Hepatocyte (in vitro differentiated cells): ENCODE measurements at regions not wholly inside any gene's neighbourhood (a gene's known extent, or its start where the extent isn't known, plus 50 kb on each side); places are given as distances from the start of the nearest gene placed in this dataset.

Experiments used
- DNase-seq: peaks from one replicate; pipeline ENCODE4 v3.0.0-alpha.2; 2016; ENCODE audit warnings: low spot score
- H2AFZ ChIP-seq: fragments of 200-600 bp; sonication (generic); 2 replicates; pipeline ENCODE4 v1.6.0; 2016; ENCODE audit warnings: antibody characterized with exemption, mild to moderate bottlenecking
- H3K27ac ChIP-seq: fragments of 200-600 bp; sonication (generic); 2 replicates; pipeline ENCODE4 v1.5.1; 2016; ENCODE audit warnings: mild to moderate bottlenecking
- H3K27me3 ChIP-seq: fragments of 200-600 bp; sonication (generic); 2 replicates; pipeline ENCODE4 v1.6.1; 2016
- H3K36me3 ChIP-seq: fragments of 200-600 bp; sonication (generic); replicated peaks from 2 replicates; pipeline ENCODE4 v1.5.1; 2016; ENCODE audit warnings: low read depth; ENCODE audit not compliant: insufficient read depth
- H3K4me1 ChIP-seq: fragments of 200-600 bp; sonication (generic); 2 replicates; pipeline ENCODE4 v1.5.1; 2016; ENCODE audit warnings: mild to moderate bottlenecking, moderate library complexity; ENCODE audit not compliant: insufficient read depth
- H3K4me2 ChIP-seq: fragments of 200-600 bp; sonication (generic); 2 replicates; pipeline ENCODE4 v1.6.0; 2016
- H3K4me3 ChIP-seq: fragments of 200-600 bp; sonication (generic); 2 replicates; pipeline ENCODE4 v1.5.1; 2016; ENCODE audit warnings: mild to moderate bottlenecking
- H3K79me2 ChIP-seq: fragments of 200-600 bp; sonication (generic); 2 replicates; pipeline ENCODE4 v1.6.0; 2017; ENCODE audit warnings: mild to moderate bottlenecking
- H3K9me2 ChIP-seq: fragments of 200-600 bp; sonication (generic); replicated peaks from 2 replicates; pipeline ENCODE4 v1.6.0; 2017; ENCODE audit warnings: mild to moderate bottlenecking; ENCODE audit not compliant: insufficient read depth
- H3K9me3 ChIP-seq: fragments of 200-600 bp; sonication (generic); 2 replicates; pipeline ENCODE4 v1.5.1; 2016; ENCODE audit warnings: low read depth, mild to moderate bottlenecking
- H4K20me1 ChIP-seq: fragments of 200-600 bp; sonication (generic); 2 replicates; pipeline ENCODE4 v1.6.0; 2016; ENCODE audit warnings: mild to moderate bottlenecking; ENCODE audit not compliant: insufficient read depth, poor library complexity, severe bottlenecking
- CTCF ChIP-seq: fragments of 200-600 bp; sonication (generic); IDR thresholded peaks from 2 replicates; pipeline ENCODE4 v1.5.1; 2016; ENCODE audit warnings: antibody characterized with exemption, mild to moderate bottlenecking; ENCODE audit not compliant: poor library complexity
- EZH2 ChIP-seq: fragments of 200-600 bp; sonication (generic); IDR thresholded peaks from 2 replicates; pipeline ENCODE4 v1.6.1; 2016; ENCODE audit warnings: antibody characterized with exemption, mild to moderate bottlenecking, borderline replicate concordance
- EZH2phosphoT487 ChIP-seq: fragments of 200-600 bp; sonication (generic); IDR thresholded peaks from one replicate; pipeline ENCODE4 v1.6.1; 2018; ENCODE audit warnings: antibody characterized with exemption, mild to moderate bottlenecking, low read depth, moderate library complexity; ENCODE audit not compliant: unreplicated experiment, severe bottlenecking
- WGBS: methylation state at CpG from one replicate; pipeline ENCODE4 v1.1.6; 2016; ENCODE audit warnings: low lambda C conversion rate; ENCODE audit errors: missing lambda C conversion rate; 5-methylcytosine and 5-hydroxymethylcytosine counted together

DNA sequence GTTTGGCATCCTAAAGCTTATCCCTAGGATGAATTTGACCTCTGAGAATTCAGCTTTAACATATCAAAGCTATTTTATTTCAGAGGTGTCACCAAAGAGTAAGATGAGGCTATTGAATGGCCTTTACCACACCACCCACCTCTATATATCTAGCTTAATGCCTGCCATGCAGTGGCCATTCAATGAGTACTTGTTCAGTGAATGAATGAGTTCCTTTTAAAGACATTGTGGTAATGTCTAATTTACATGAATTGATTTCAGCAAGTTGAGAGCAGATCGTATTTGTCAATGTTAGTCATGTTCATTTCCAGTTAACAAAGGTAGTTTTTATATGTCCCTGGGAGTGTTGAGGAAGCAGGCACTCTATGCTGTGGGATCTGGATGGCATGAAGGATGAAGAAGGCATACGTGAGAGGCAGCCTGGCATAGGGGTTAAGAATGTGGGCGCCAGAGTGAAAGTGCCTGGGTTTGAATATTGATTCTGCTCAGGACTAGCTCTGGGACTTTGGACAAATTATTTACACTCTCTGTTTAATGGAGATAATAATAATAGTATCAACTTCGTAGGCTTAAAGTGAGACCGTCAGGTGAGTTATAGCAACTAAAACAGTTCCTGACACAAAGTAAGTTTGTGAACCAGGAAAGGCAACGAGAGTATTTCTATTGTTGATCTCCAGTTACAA, 434.1 kb upstream of the CHST9 start:
- 82% methylated on average over 6 of the region's 6 CpGs for WGBS
- Histone ChIP-seq H3K79me2 (no peaks in the 10 kb centered on the region), H3K9me2 (no peaks in the 10 kb centered on the region), H3K27ac (no peak overlapping the region), H3K4me2 (no peak overlapping the region), H3K9me3 (no peaks in the 10 kb centered on the region), H3K36me3 (no peaks in the 10 kb centered on the region), H3K4me3 (no peak overlapping the region), H3K27me3 (no peaks in the 10 kb centered on the region), H2AFZ (no peak overlapping the region), H4K20me1 (no peaks in the 10 kb centered on the region), H3K4me1 (no peaks in the 10 kb centered on the region)
- TF ChIP-seq EZH2 (no peak), CTCF (no peak), EZH2phosphoT487 (no peak)
- no peak for DNase-seq

GRCh38 chr18:27616324-27616723, 431.2 kb upstream of the CHST9 start:
- peak overlapping the region; percentile 42 for H3K27ac ChIP-seq
- no peaks in the 10 kb centered on the region for H3K36me3 ChIP-seq
- TF ChIP-seq EZH2phosphoT487 (no peak), CTCF (no peak), EZH2 (no peak)
- H3K9me2 ChIP-seq = no peaks in the 10 kb centered on the region
- no peaks in the 10 kb centered on the region for H4K20me1 ChIP-seq
- peak; percentile 22 for DNase-seq
- H3K79me2 ChIP-seq = no peaks in the 10 kb centered on the region
- peak overlapping the region; percentile 13 for H3K4me2 ChIP-seq
- peak overlapping the region; percentile 25 for H2AFZ ChIP-seq
- no peaks in the 10 kb centered on the region for H3K27me3 ChIP-seq
- no peaks in the 10 kb centered on the region for H3K9me3 ChIP-seq
- 43% methylated on average over 4 of the region's 4 CpGs for WGBS
- H3K4me1 ChIP-seq = no peaks in the 10 kb centered on the region
- H3K4me3 ChIP-seq = no peak overlapping the region

DNA sequence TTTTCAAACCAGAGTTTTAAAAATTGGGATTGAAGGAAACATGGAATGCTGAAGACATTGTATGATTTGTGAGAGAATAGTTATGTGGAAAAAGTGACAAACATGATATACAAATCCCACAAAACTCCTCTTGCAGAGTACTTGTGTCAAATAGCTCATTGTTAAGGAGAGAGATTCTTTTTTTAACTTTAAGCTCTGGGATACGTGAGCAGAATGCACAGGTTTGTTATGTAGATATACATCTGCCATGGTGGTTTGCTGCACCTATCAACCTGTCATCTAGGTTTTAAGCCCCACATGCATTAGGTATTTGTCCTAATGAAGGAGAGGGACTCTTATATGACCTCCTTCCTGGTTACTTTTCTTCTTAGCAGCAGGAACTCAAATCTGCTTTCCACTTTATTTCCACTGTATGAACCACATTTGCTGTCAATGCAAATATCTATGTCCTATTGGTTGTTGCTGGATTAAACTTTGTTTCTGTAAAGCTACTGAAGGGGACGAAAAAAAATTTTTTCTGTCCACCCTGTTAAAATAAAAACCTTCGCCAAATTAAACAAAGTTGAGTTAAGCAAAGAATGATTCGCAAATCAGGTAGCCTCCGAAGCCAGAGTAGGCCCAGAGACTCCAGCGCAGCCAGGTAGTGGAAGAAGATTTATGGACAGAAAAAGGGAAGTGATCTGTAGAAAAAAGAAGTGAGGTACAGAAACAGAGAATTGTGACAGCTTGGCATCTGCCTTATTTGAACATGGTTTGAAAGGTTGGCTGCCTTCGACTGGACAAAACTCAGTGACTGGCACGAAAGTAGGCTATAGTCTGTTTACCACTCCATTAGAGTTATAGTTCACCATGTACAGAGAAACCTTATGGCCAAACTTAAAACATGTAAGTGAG, 430.1 kb upstream of the CHST9 start:
- H3K4me3 ChIP-seq = no peak overlapping the region
- no peak for DNase-seq
- H2AFZ ChIP-seq = no peak overlapping the region
- H3K27me3 ChIP-seq = no peaks in the 10 kb centered on the region
- H3K4me1 ChIP-seq = no peaks in the 10 kb centered on the region
- H3K27ac ChIP-seq = peak overlapping the region; percentile 42
- no peak overlapping the region for H3K4me2 ChIP-seq
- no peak for TF ChIP-seq EZH2phosphoT487
- no peak for TF ChIP-seq EZH2
- no peak for TF ChIP-seq CTCF
- no peaks in the 10 kb centered on the region for H3K36me3 ChIP-seq
- WGBS = 87% methylated on average over 8 of the region's 8 CpGs
- H4K20me1 ChIP-seq = no peaks in the 10 kb centered on the region
- no peaks in the 10 kb centered on the region for H3K9me2 ChIP-seq
- no peaks in the 10 kb centered on the region for H3K9me3 ChIP-seq
- no peaks in the 10 kb centered on the region for H3K79me2 ChIP-seq
